ENCODE measurements at regions not wholly inside any gene's neighbourhood (a gene's known extent, or its start where the extent isn't known, plus 50 kb on each side); places are given as distances from the start of the nearest gene placed in this dataset.
"Not testable (repeated sequence)": the region's sequence is repeated elsewhere in the genome, so short reads cannot be mapped to it uniquely, and the experiment has no call there.

DNA sequence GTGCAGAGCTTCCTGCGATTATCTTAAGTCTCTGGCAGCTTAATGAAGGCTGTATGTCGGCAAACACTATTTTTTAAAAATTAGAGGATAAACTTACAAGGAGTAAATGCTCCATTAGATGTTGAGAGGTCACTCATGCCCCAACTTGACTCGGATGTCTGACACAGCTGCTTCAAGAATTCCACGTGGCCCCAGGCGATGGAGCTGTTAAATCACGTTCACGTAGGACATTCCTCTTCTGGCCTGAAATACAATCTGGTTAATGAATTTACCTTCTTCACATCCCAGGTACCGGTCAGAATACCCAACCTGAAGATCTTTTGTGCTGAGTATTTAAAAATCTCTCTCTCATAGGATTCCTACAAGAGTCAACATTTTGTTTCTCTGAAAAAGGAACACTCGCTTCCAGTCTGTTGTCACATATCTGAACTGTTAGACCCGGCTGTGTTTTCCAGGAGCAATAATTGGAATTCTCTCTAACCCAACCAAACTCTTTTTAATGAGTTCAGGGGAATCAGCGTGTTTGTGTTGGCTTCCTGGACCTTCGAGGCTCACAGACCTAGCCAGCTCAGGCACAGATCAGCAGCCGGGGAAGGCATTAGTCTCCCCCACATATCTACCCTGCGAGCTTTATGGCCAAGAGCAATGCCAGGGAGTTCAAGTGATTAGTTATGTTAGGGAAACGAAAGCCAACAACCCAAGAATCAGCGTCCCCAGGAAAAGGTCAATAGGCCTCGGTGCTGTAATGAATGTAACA lies 284.9 kb downstream of the FGFR2 start:
- Mint-ChIP-seq H3K27me3 (peaks cover 6% of the 10 kb centered on the region), H3K4me1 (no peaks in the 10 kb centered on the region), H3K27ac (no peak overlapping the region), H3K4me3 (no peak overlapping the region), H3K9me3 (peaks cover 17% of the 10 kb centered on the region), H3K36me3 (no peaks in the 10 kb centered on the region)

DNA sequence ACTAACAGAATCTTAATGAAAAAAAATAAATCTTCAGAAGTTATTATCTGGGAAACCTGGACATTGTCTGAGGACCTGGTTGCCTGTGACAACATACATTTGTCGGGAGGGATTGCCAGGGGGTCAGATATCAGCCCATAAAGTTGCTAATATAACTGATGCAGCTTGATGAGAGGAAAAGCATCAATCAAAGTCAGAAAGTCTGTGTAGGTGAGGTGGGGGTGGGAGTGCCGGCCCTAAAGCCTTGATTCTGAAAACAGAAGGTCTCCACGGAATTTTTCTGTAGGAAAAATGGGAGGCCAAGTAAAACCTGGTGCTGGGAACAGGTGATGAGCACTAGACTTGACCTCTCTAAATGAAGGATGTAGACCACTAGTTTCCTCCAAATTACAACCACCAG lies 281.8 kb downstream of the FGFR2 start:
- Mint-ChIP-seq H3K27ac (no peak overlapping the region), H3K9me3 (peaks cover 12% of the 10 kb centered on the region), H3K4me1 (no peaks in the 10 kb centered on the region), H3K4me3 (no peak overlapping the region), H3K36me3 (no peaks in the 10 kb centered on the region), H3K27me3 (peaks cover 4% of the 10 kb centered on the region)

DNA sequence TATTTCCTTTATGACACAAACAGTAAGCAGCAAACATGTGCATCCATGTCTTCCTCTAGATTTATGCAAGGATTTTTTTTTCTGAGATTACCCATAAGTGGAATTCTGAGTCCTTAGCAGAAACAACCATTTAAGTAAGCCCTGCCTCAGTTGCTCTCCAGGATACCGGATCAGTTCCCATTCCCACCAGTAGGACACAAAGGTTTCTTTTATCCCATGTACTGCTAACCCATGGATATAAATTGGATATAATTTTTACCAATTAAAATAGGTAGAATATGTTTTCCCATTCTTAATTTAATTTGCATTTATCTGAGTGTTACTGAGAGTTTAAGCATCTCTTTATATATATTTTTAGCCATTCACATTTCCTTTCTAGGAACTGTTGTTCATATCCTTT lies 280.9 kb downstream of the FGFR2 start:
- Mint-ChIP-seq H3K9me3 (peaks cover 16% of the 10 kb centered on the region), H3K4me1 (no peaks in the 10 kb centered on the region), H3K27me3 (peaks cover 6% of the 10 kb centered on the region), H3K27ac (no peak overlapping the region), H3K4me3 (no peak overlapping the region), H3K36me3 (no peaks in the 10 kb centered on the region)

DNA sequence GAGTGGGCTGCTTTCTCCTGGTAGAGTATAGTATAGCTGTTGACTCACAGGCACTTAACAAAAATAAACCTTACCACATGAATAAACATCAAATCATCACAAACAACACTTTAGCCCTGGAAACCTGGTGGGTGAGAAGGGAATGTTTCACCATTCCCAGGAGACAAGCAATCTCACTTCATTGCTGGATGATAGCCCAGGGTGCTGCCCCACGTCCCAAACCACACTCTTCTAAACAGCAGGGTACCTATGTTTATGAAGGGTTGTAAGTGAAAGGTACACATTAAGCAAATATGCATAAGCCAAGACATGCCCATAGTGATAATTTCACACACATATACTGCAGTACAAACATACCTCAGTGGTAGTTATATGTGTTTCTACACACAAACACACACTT lies 276.2 kb downstream of the FGFR2 start:
- Mint-ChIP-seq H3K4me1 (no peaks in the 10 kb centered on the region), H3K27ac (no peak overlapping the region), H3K27me3 (peaks cover 4% of the 10 kb centered on the region), H3K4me3 (no peak overlapping the region), H3K9me3 (peaks cover 12% of the 10 kb centered on the region), H3K36me3 (no peaks in the 10 kb centered on the region)

DNA sequence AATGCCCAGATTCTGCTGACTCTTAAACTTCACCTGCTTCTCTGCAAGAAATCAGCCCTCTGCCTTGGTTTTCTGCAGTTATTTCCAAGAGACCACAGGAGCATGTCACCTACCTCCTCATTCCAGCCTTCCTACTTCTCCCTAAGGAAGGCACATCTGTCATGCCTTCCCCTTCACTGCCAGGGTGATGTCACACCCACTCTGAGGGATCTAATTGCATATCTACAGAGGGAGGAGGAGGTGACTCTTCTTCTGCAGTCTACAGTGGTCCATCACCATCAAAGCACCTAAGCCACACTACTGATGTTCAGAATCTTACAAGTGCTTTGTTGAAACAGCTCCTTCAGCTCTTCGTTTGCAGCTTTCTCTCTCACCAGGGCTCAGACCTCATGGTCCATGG lies 275.5 kb downstream of the FGFR2 start:
- H3K4me1 Mint-ChIP-seq = no peaks in the 10 kb centered on the region
- H3K4me3 Mint-ChIP-seq = no peak overlapping the region
- peaks cover 11% of the 10 kb centered on the region for H3K9me3 Mint-ChIP-seq
- H3K27me3 Mint-ChIP-seq = peaks cover 4% of the 10 kb centered on the region
- H3K27ac Mint-ChIP-seq = no peak overlapping the region
- H3K36me3 Mint-ChIP-seq = no peaks in the 10 kb centered on the region

DNA sequence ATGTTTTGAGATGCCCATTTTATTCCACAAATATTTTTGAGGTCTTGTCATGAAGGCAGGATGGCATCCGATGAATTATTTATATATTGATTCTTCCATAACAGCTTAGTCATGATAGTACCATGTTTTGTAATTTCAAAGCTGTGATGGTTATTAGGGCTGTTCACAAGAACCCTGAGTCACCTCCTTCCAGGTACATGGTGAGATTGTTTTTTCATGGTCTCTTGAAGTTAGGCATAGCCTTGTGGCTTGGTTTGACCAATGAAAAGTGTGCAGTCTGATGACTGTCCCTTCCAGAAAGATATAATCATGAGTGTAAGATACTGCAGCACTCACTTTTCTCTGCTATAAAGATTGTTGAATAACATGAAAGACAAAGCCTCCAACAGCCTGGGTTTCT lies 274.8 kb downstream of the FGFR2 start:
- no peak overlapping the region for H3K27ac Mint-ChIP-seq
- peaks cover 2% of the 10 kb centered on the region for H3K27me3 Mint-ChIP-seq
- no peak overlapping the region for H3K4me3 Mint-ChIP-seq
- no peaks in the 10 kb centered on the region for H3K4me1 Mint-ChIP-seq
- peaks cover 5% of the 10 kb centered on the region for H3K9me3 Mint-ChIP-seq
- H3K36me3 Mint-ChIP-seq = no peaks in the 10 kb centered on the region

DNA sequence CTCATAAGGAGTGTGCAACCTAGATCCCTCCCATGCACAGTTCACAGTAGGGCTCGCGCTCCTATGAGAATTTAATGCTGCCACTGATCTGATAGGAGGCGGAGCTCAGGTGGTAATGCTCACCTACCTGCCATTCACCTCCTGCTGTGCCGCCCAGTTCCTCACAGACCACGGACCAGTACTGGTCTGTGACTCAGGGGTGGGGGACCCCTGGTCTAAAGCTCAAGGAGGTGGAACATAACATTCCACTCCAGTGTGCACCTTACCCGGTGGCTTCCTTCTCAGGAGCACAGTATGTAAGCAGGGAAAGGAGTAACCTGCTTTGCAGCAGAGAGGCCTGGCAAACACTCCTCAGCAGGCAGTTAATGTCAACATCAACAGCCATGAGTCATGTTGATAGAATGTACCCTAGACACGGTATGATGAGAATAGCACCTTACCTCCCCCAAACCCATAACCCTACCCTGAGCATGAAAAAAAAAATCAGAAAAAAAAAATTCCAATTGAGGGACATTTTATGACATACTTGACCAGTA lies 273.5 kb downstream of the FGFR2 start:
- Mint-ChIP-seq H3K4me1 (no peaks in the 10 kb centered on the region), H3K9me3 (peaks cover 5% of the 10 kb centered on the region), H3K36me3 (no peaks in the 10 kb centered on the region), H3K27me3 (peaks cover 2% of the 10 kb centered on the region), H3K27ac (no peak overlapping the region), H3K4me3 (no peak overlapping the region)

DNA sequence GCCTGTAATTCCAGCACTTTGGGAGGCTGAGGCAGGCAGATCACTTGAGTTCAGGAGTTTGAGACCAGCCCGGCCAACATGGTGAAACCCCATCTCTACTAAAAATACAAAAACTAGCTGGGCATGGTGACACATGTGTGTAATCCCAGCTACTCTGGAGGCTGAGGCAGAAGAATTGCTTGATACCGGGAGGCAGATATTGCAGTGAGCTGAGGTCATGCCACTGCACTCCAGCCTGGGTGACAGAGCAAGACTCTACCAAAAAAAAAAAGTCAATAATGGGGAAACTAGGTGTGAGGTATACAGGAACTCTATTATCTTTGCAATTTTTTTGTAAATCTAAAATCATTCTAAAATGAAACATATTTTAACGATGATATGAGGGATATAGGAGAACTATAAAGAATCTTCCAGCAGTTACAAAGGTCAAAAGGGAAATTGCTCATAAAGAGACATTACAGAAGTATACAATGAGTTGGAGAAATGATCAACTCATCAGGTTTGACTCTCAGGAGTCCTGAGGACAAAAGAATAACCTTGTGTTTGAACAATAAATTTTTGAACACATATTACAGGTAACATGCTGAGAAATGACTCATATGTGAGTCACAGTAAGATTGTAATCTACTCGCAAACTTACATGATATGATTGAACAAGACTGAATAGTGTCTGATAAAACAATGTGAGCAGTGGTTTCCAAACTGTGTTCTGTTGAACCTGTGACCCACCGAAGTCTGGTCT lies 272.6 kb downstream of the FGFR2 start:
- Mint-ChIP-seq H3K4me1 (no peaks in the 10 kb centered on the region), H3K27me3 (peaks cover 2% of the 10 kb centered on the region), H3K4me3 (no peak overlapping the region), H3K9me3 (peaks cover 5% of the 10 kb centered on the region), H3K27ac (no peak overlapping the region), H3K36me3 (no peaks in the 10 kb centered on the region)

DNA sequence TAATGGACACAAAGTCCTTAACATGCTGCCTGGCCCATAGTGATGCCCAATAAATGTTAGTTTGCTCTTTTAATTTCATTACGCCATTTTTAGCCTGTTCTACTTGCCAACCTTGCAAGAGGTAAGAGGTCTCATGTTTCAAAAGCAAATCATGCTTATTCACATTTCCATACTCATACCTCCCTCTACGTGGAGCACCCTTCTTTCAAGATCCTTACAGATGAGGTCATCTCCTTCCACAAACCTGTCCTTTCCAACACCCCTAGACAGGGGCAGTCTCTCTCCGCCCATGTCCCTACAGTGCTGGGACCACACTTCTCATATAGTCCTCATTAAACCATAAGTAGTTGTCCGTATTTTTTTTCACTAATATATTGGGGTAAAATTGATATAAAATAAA lies 271.3 kb downstream of the FGFR2 start:
- Mint-ChIP-seq H3K4me3 (no peak overlapping the region), H3K27ac (no peak overlapping the region), H3K4me1 (no peaks in the 10 kb centered on the region), H3K27me3 (peaks cover 1% of the 10 kb centered on the region), H3K36me3 (no peaks in the 10 kb centered on the region), H3K9me3 (no peaks in the 10 kb centered on the region)

DNA sequence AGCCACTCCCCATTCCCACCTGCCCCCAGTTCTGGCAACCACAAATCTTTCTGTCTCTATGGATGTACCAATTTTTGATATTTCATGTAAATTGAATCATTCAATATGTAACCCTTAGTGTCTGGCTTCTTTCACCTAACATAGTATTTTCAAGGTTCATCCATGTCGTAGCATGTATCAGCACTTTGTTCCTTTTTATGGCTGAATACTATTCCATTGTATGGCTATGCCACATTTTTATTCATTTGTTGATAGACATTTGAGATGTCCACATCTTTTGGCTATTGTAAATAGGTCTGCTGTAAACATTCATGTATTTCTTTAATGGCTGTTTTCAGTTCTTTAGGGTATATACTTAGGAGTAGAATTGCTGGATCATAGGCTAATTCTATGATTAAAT lies 270.5 kb downstream of the FGFR2 start:
- Mint-ChIP-seq H3K27ac (no peak overlapping the region), H3K9me3 (no peaks in the 10 kb centered on the region), H3K4me1 (no peaks in the 10 kb centered on the region)

DNA sequence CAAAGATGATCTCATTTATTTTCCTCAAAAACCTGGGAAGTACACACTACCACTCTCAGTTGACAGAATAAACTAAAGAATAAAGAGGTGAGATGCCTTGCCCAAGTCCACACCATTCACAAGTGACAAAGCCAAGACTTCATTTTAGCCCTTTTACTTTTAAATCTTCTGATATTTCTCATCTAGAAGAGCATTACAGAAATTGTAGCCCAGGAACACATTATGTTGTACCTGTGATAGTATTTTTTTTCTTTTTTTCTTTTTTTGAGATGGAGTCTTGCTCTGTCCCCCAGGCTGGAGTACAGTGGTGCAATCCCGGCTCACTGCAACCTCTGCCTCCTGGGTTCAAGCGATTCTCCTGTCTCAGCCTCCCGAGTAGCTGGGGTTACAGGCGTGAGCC lies 268.6 kb downstream of the FGFR2 start:
- H3K36me3 Mint-ChIP-seq, H3K27ac Mint-ChIP-seq, H3K27me3 Mint-ChIP-seq, H3K9me3 Mint-ChIP-seq, H3K4me3 Mint-ChIP-seq, H3K4me1 Mint-ChIP-seq: not testable (repeated sequence)

More for the DNA sequence above, 270.5 kb downstream of the FGFR2 start:
- no peaks in the 10 kb centered on the region for H3K36me3 Mint-ChIP-seq
- H3K4me3 Mint-ChIP-seq = no peak overlapping the region
- no peaks in the 10 kb centered on the region for H3K27me3 Mint-ChIP-seq

DNA sequence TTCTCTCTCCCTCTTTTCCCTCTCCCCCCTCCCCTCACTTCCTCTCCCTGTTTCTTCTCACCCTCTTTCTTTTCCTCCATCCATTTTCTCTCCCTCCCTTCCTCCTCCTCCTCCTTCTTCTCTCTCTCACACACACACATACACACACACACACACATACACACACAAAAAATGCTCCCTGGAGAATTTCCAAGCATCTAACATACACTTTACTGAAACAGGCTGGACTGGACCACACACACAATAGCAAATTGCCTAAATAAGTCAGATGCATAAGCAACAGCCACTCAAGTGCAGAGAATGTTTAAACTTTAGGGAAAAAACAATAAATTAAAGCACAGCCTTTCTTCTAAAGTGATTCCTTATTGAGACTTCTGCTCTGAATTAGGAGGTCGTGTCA lies 267.7 kb downstream of the FGFR2 start:
- H3K27me3 Mint-ChIP-seq = no peaks in the 10 kb centered on the region
- H3K4me3 Mint-ChIP-seq = no peak overlapping the region
- H3K9me3 Mint-ChIP-seq = no peaks in the 10 kb centered on the region
- H3K36me3 Mint-ChIP-seq = no peaks in the 10 kb centered on the region
- no peak overlapping the region for H3K27ac Mint-ChIP-seq
- H3K4me1 Mint-ChIP-seq = no peaks in the 10 kb centered on the region

DNA sequence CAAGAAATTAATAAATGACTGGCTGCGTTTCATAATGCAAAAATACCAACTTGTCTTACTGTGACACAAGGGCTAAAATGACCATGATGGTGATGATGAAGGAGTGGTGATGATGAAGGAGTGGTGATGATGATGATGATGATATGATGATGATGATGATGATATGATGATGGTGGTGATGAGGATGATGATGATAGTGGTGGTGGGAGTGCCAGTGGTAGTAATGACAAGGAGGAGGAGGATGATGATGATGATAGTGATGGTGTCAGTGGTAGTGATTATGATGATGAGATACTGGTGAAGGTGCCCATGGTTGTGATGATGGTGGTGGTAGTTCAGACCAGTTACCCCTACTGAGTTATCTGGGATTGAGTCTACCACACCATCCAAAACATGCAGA lies 265.9 kb downstream of the FGFR2 start:
- no peak overlapping the region for H3K4me3 Mint-ChIP-seq
- no peaks in the 10 kb centered on the region for H3K27me3 Mint-ChIP-seq
- H3K27ac Mint-ChIP-seq = no peak overlapping the region
- no peaks in the 10 kb centered on the region for H3K36me3 Mint-ChIP-seq
- H3K4me1 Mint-ChIP-seq = no peaks in the 10 kb centered on the region
- no peaks in the 10 kb centered on the region for H3K9me3 Mint-ChIP-seq

DNA sequence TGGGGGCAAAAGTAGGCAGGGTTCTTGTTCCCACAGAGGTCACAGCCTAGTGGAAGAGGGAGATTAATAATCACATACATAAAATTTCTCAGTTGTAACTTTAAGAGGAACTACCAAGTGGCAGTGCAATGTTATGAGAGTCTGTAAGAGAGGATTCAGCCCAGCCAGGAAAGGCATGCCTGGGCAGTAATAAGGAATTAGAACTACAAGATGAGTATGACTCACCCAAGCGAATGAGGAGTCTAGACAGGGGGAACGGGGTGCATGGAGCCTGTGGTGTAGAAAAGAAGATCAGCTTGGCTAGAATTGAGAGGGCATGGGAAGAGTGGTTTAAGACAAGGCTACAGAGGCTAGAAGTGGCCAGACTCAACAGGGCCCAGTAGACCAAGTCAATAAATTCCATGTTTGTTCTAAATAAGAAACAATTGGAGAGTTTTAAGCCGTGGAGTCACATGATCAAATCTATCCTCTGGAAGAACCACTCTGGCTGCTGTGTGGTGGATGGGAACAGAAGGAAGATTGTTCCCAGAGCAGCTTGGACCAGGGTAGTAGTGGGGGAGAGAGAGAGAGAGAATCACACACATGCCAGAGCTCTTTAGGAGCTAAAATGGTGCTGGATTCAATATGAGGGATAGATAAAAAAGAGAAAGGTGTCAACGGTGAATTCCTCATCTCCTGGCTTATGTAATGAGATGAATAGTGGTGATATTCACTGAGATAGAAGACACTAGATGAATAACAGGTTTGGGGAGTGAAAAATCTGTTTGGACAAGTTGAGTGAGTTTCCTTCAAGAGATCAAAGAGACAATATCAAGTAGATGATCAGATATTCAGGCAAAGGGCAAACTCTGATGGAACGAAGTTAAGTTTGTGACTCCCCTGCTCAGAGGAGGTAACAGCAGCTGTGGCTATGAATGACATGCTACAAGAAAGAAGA lies 265.1 kb downstream of the FGFR2 start:
- no peak overlapping the region for H3K27ac Mint-ChIP-seq
- H3K9me3 Mint-ChIP-seq = no peaks in the 10 kb centered on the region
- no peaks in the 10 kb centered on the region for H3K27me3 Mint-ChIP-seq
- H3K4me3 Mint-ChIP-seq = no peak overlapping the region
- H3K4me1 Mint-ChIP-seq = no peaks in the 10 kb centered on the region
- H3K36me3 Mint-ChIP-seq = no peaks in the 10 kb centered on the region

DNA sequence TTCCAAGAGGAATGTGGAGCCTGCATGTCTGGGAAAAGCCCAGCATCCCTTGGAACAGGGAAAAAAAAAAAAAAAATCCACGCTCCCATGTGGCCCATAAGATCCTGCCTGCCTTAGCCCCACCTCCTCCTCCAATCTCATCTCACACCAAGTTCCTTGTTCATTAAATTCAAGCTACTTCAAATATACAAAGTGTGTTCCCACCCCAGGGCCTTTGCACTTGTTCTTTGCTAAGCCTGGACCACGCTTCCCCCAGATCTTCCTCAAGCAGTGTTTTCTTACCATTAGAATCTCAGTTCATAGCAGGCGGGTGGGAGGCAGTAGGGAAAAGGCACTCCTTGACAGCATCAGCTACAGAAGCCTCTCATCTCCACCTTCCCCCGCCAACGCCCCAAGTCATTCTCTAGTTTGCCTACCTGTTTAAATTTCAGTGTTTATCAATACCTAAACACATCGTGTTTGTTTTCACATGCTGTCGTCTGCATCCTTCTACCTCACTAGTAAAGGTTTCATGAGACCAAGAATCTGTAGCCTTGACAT lies 262.8 kb downstream of the FGFR2 start:
- Mint-ChIP-seq H3K4me3 (no peak overlapping the region), H3K27me3 (peaks cover under 1% of the 10 kb centered on the region), H3K9me3 (no peaks in the 10 kb centered on the region), H3K27ac (no peak overlapping the region), H3K36me3 (no peaks in the 10 kb centered on the region), H3K4me1 (no peaks in the 10 kb centered on the region)

Measured in activated naive CD4-positive, alpha-beta T cell treated with anti-CD3 and anti-CD28 coated beads, Interleukin-2, amount 50 U/mL, for 24 hours (primary cell).